Astrocyte (in vitro differentiated cells and primary cell): ENCODE measurements at regions not wholly inside any gene's neighbourhood (a gene's known extent, or its start where the extent isn't known, plus 50 kb on each side); places are given as distances from the start of the nearest gene placed in this dataset.

Experiments used
- CTCF ChIP-seq: IDR thresholded peaks from 2 replicates; pipeline ENCODE4 v1.5.1; 2011; ENCODE audit warnings: low read depth, mild to moderate bottlenecking, inconsistent platforms, low read length, moderate library complexity; ENCODE audit not compliant: insufficient read depth
- EZH2 ChIP-seq: IDR thresholded peaks from 2 replicates; pipeline ENCODE4 v1.6.1; 2012; ENCODE audit warnings: mild to moderate bottlenecking, low read length, inconsistent platforms; ENCODE audit not compliant: insufficient read depth

GRCh38 chr13:105569816-105570215 is 965.6 kb downstream of the EFNB2 start:
- TF ChIP-seq CTCF (no peak), EZH2 (no peak)
